ENCODE measurements at regions not wholly inside any gene's neighbourhood (a gene's known extent, or its start where the extent isn't known, plus 50 kb on each side); places are given as distances from the start of the nearest gene placed in this dataset.

- peaks cover 2% of the 10 kb centered on the region for H3K27me3 Mint-ChIP-seq (ENCODE audit: low read depth)
Observed at GRCh38 chr20:17787816-17788215, 88.0 kb downstream of the BANF2 start.

GRCh38 chr20:17786221-17786718 is 86.5 kb downstream of the BANF2 start:
- Mint-ChIP-seq H3K27me3 (ENCODE audit: low read depth) (peaks cover 2% of the 10 kb centered on the region), H3K36me3 (ENCODE audit: low read depth) (no peaks in the 10 kb centered on the region), H3K4me3 (ENCODE audit: low read depth) (no peak overlapping the region), H3K9me3 (no peaks in the 10 kb centered on the region), H3K27ac (no peak overlapping the region), H3K4me1 (ENCODE audit: low read depth) (no peaks in the 10 kb centered on the region)
- DNase-seq (ENCODE audit: low spot score) = no peak
- intact Hi-C loops (cut with micrococcal nuclease) = no loop called here

More at GRCh38 chr20:17787816-17788215, 88.0 kb downstream of the BANF2 start:
- no peak for DNase-seq (ENCODE audit: low spot score)
- Mint-ChIP-seq H3K27ac (no peak overlapping the region), H3K36me3 (ENCODE audit: low read depth) (no peaks in the 10 kb centered on the region), H3K4me1 (ENCODE audit: low read depth) (no peaks in the 10 kb centered on the region), H3K9me3 (no peaks in the 10 kb centered on the region), H3K4me3 (ENCODE audit: low read depth) (no peak overlapping the region)
- intact Hi-C loops (cut with micrococcal nuclease) = no loop called here
